H1 (cell line): ENCODE measurements at regions not wholly inside any gene's neighbourhood (a gene's known extent, or its start where the extent isn't known, plus 50 kb on each side); places are given as distances from the start of the nearest gene placed in this dataset.

Experiments
- CTCF ChIA-PET: fragments of 300-600 bp; sonication (Branson Sonifier 250); formaldehyde crosslinking; loops from one replicate; lab custom pipeline; 2021; ENCODE audit not compliant: partially characterized antibody; lab: Charles Lee
- POLR2A ChIA-PET: fragments of 300-600 bp; sonication (Branson Sonifier 250); formaldehyde crosslinking; loops from one replicate; lab custom pipeline; 2021; ENCODE audit warnings: inconsistent platforms; ENCODE audit not compliant: partially characterized antibody; lab: Charles Lee
- DNase-seq, 2 experiments: peaks; one replicate each; pipeline versions ENCODE4 v3.0.0 to v3.0.0-alpha.2; 2010 to 2022; ENCODE audit warnings: low spot score in 2 of 2, low read depth in 1 of 2, mixed read lengths in 1 of 2
- FAIRE-seq: peaks from 2 replicates; lab custom pipeline; 2011; peaks lifted over from hg19 to GRCh38; lab: Jason Lieb, UNC
- H2AFZ ChIP-seq: 2 replicates; pipeline ENCODE4 v1.8.1; 2012; ENCODE audit warnings: low read length, inconsistent platforms
- H2AK5ac ChIP-seq: 2 replicates; pipeline ENCODE4 v1.6.1; 2013; ENCODE audit warnings: low read depth, low read length
- H2BK120ac ChIP-seq: replicated peaks from 2 replicates; pipeline ENCODE3; 2013; ENCODE audit warnings: low read depth, low read length, inconsistent platforms
- H2BK12ac ChIP-seq: 2 replicates; pipeline ENCODE4 v1.6.1; 2013; ENCODE audit warnings: low read depth, low read length
- H2BK15ac ChIP-seq: 2 replicates; pipeline ENCODE4 v1.6.1; 2013; ENCODE audit warnings: low read length
- H2BK20ac ChIP-seq: 2 replicates; pipeline ENCODE4 v1.6.1; 2013; ENCODE audit warnings: low read length
- H2BK5ac ChIP-seq: 2 replicates; pipeline ENCODE4 v1.6.1; 2013; ENCODE audit warnings: low read depth, low read length
- H3K14ac ChIP-seq: 2 replicates; pipeline ENCODE4 v1.6.1; 2013; ENCODE audit warnings: inconsistent platforms; ENCODE audit not compliant: insufficient read length
- H3K18ac ChIP-seq: 2 replicates; pipeline ENCODE4 v1.6.1; 2013; ENCODE audit warnings: low read length; ENCODE audit errors: extremely low read depth
- H3K23ac ChIP-seq: 2 replicates; pipeline ENCODE4 v1.6.1; 2013; ENCODE audit warnings: inconsistent platforms; ENCODE audit not compliant: insufficient read length
- H3K23me2 ChIP-seq: 2 replicates; pipeline ENCODE4 v1.6.1; 2013; ENCODE audit warnings: low read depth, low read length
- H3K27ac ChIP-seq: 2 replicates; pipeline ENCODE4 v1.6.1; 2011; ENCODE audit warnings: low read depth, low read length, inconsistent platforms
- H3K27me3 ChIP-seq, 4 experiments: replicated peaks in 1 of 4; 1 replicate in 1 of 4; 2 replicates in 3 of 4; pipeline versions ENCODE4 v1.6.1 to v1.8.1; 2011 to 2013; ENCODE audit warnings: low read length in 3 of 4, mild to moderate bottlenecking in 3 of 4, inconsistent platforms in 2 of 4, mixed read lengths in 2 of 4, moderate library complexity in 1 of 4; ENCODE audit not compliant: control insufficient read depth in 3 of 4, insufficient read depth in 3 of 4; ENCODE audit errors: extremely low read depth in 1 of 4
- H3K36me3 ChIP-seq, 4 experiments: 2 replicates each; pipeline versions ENCODE4 v1.6.1 to v1.8.1; 2011 to 2013; ENCODE audit warnings: mild to moderate bottlenecking in 4 of 4, low read length in 3 of 4, moderate library complexity in 2 of 4, control low read depth in 1 of 4, inconsistent platforms in 1 of 4; ENCODE audit not compliant: insufficient read depth in 4 of 4, control insufficient read depth in 2 of 4
- H3K4ac ChIP-seq: replicated peaks from 2 replicates; pipeline ENCODE3; 2013; ENCODE audit warnings: low read length, low read depth, mixed read lengths, inconsistent platforms; ENCODE audit not compliant: insufficient read length
- H3K4me1 ChIP-seq, 4 experiments: replicated peaks in 1 of 4; 1 replicate in 1 of 4; 2 replicates in 3 of 4; pipeline versions ENCODE4 v1.6.1 to v1.8.1; 2011 to 2013; ENCODE audit warnings: low read length in 3 of 4, inconsistent platforms in 2 of 4, mixed read lengths in 1 of 4; ENCODE audit not compliant: insufficient read depth in 4 of 4, control insufficient read depth in 3 of 4
- H3K4me2 ChIP-seq, 2 experiments: 2 replicates each; pipeline versions ENCODE4 v1.6.1 to v1.8.1; 2011 to 2013; ENCODE audit warnings: low read depth in 2 of 2, low read length in 2 of 2, control low read depth in 1 of 2, inconsistent platforms in 1 of 2, mild to moderate bottlenecking in 1 of 2; ENCODE audit not compliant: insufficient read depth in 1 of 2
- H3K4me3 ChIP-seq, 4 experiments: fragments of 200-600, 300-600 bp in 1 of 4; sonication (generic), shearing (Covaris generic), sonication (Bioruptor Twin) in 1 of 4; 2 replicates each; pipeline versions ENCODE4 v1.5.1 to v1.8.1; 2011 to 2016; ENCODE audit warnings: low read length in 4 of 4, low read depth in 3 of 4, control low read depth in 2 of 4, inconsistent platforms in 2 of 4, mild to moderate bottlenecking in 2 of 4, mixed read lengths in 1 of 4, moderate library complexity in 1 of 4; ENCODE audit not compliant: insufficient read depth in 2 of 4; ENCODE audit errors: extremely low read depth in 1 of 4
- H3K56ac ChIP-seq: replicated peaks from 2 replicates; pipeline ENCODE3; 2013; ENCODE audit warnings: low read depth, mild to moderate bottlenecking, mixed read lengths, low read length, inconsistent platforms; ENCODE audit not compliant: insufficient read length
- H3K79me1 ChIP-seq: 2 replicates; pipeline ENCODE4 v1.6.1; 2013; ENCODE audit warnings: low read depth, low read length, control low read depth
- H3K79me2 ChIP-seq, 2 experiments: 2 replicates each; pipeline versions ENCODE4 v1.6.1 to v1.8.1; 2012 to 2013; ENCODE audit warnings: low read length in 2 of 2, mild to moderate bottlenecking in 2 of 2, inconsistent platforms in 1 of 2; ENCODE audit not compliant: insufficient read depth in 2 of 2, control insufficient read depth in 1 of 2
- H3K9ac ChIP-seq, 4 experiments: replicated peaks in 1 of 4; 1 replicate in 1 of 4; 2 replicates in 3 of 4; pipeline versions ENCODE4 v1.6.1 to v1.8.1; 2011 to 2013; ENCODE audit warnings: low read depth in 3 of 4, low read length in 3 of 4, control low read depth in 2 of 4, mild to moderate bottlenecking in 2 of 4, moderate library complexity in 2 of 4, inconsistent platforms in 1 of 4; ENCODE audit errors: extremely low read depth in 1 of 4
- H3K9me3 ChIP-seq, 2 experiments: 2 replicates each; pipeline versions ENCODE4 v1.6.1 to v1.8.1; 2012 to 2013; ENCODE audit warnings: mild to moderate bottlenecking in 2 of 2, moderate library complexity in 2 of 2, control low read depth in 1 of 2, inconsistent platforms in 1 of 2, low read depth in 1 of 2, low read length in 1 of 2, mixed read lengths in 1 of 2; ENCODE audit not compliant: insufficient read depth in 2 of 2
- H4K20me1 ChIP-seq, 2 experiments: replicated peaks in 1 of 2; 2 replicates each; pipeline versions ENCODE3 to v1.8.1; 2011 to 2013; ENCODE audit warnings: inconsistent platforms in 2 of 2, low read length in 2 of 2, mild to moderate bottlenecking in 1 of 2; ENCODE audit not compliant: insufficient read depth in 2 of 2, control insufficient read depth in 1 of 2
- H4K5ac ChIP-seq: 2 replicates; pipeline ENCODE4 v1.6.1; 2013; ENCODE audit warnings: low read length, low read depth, mixed read lengths, inconsistent platforms; ENCODE audit not compliant: insufficient read length
- H4K8ac ChIP-seq: 2 replicates; pipeline ENCODE4 v1.8.0; 2013; ENCODE audit warnings: mild to moderate bottlenecking, moderate library complexity, low read length, inconsistent platforms; ENCODE audit not compliant: insufficient read depth; ENCODE audit errors: extremely low read depth
- H4K91ac ChIP-seq: replicated peaks from 2 replicates; pipeline ENCODE3; 2013; ENCODE audit warnings: low read length, mixed read lengths, inconsistent platforms; ENCODE audit not compliant: insufficient read length
- CTBP2 ChIP-seq: IDR thresholded peaks from 2 replicates; pipeline ENCODE4 v1.7.0; 2011; ENCODE audit warnings: borderline replicate concordance, mild to moderate bottlenecking, moderate library complexity, mixed read lengths, low read length; ENCODE audit not compliant: insufficient read depth, insufficient read length
- EGR1 ChIP-seq: IDR thresholded peaks from 2 replicates; pipeline ENCODE4 v1.6.1; 2011; ENCODE audit warnings: low read depth, low read length, borderline replicate concordance
- GTF2F1 ChIP-seq: IDR thresholded peaks from 2 replicates; pipeline ENCODE4 v1.6.1; 2012; ENCODE audit warnings: low read depth, low read length, improper control_type of control experiment, borderline replicate concordance
- KDM1A ChIP-seq: fragments of 200-600, 300-600 bp; sonication (generic); IDR thresholded peaks from 2 replicates; pipeline ENCODE4 v1.7.1; 2016; ENCODE audit warnings: mild to moderate bottlenecking, low read length, borderline replicate concordance
- NANOG ChIP-seq: IDR thresholded peaks from 2 replicates; pipeline ENCODE4 v1.6.1; 2011; ENCODE audit warnings: low read length, low read depth, mild to moderate bottlenecking, inconsistent platforms; ENCODE audit not compliant: insufficient read depth, poor library complexity, severe bottlenecking
- SIN3A ChIP-seq, 2 experiments: IDR thresholded peaks in 1 of 2; conservative IDR thresholded peaks in 1 of 2; 2 replicates each; pipeline ENCODE4 v1.6.1; 2011 to 2012; ENCODE audit warnings: low read length in 2 of 2, improper control_type of control experiment in 1 of 2, low read depth in 1 of 2, mild to moderate bottlenecking in 1 of 2
- ZNF274 ChIP-seq: IDR thresholded peaks from 2 replicates; pipeline ENCODE4 v1.7.0; 2012; ENCODE audit warnings: low read length, borderline replicate concordance; ENCODE audit errors: extremely low read depth
- WGBS, 2 experiments: shearing (Covaris generic) in 1 of 2; methylation state at CpG; one replicate each; pipeline versions ENCODE4 v1.1.6 to v1.1.7; 2013 to 2015; ENCODE audit warnings: low lambda C conversion rate in 2 of 2, mixed read lengths in 2 of 2, inconsistent platforms in 1 of 2, low coverage in 1 of 2, missing lambda C conversion rate in 1 of 2; ENCODE audit not compliant: insufficient replicate concordance in 2 of 2, insufficient coverage in 1 of 2, insufficient read length in 1 of 2; ENCODE audit errors: extremely low coverage in 1 of 2, missing lambda C conversion rate in 1 of 2; 5-methylcytosine and 5-hydroxymethylcytosine counted together

DNA sequence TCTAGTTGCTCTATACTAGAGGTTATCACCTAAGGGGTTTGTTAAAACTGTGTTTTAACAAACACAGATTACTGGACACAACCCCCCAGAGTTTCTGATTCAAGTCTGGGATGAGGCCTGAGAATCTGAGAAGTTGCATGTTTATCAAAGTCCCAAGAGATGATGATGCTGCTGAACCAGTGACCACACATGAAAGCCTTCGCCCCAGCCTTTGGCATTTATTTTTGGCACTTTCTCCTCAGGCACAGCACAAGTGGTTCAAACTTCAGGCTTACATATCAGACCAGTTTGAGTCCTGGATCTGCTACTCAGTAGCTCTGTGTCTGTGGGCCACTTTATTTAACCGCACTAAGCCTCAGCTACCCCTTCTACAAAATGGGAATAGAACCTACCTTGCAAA is 407.2 kb upstream of the PIK3R1 start:
- DNase-seq (no peak), FAIRE-seq (no peak)
- WGBS, 2 experiments, result 95% methylated on average over 2 of the region's 2 CpGs; no CpG with 5 or more reads in 1 of the 2 experiments
- no peak overlapping the region for H3K14ac ChIP-seq
- H3K36me3 ChIP-seq, result no peaks in the 10 kb centered on the region
- no peak overlapping the region for H2AK5ac ChIP-seq
- no peaks in the 10 kb centered on the region for H3K9me3 ChIP-seq
- no peak overlapping the region for H4K5ac ChIP-seq
- H4K20me1 ChIP-seq, result no peaks in the 10 kb centered on the region
- no peak overlapping the region for H3K27ac ChIP-seq
- H2BK120ac ChIP-seq, result no peak overlapping the region
- H3K23me2 ChIP-seq, result no peaks in the 10 kb centered on the region; the same call in 1 of the 2 replicates
- TF ChIP-seq NANOG (no peak), CTBP2 (no peak), GTF2F1 (no peak), EGR1 (no peak), KDM1A (no peak), SIN3A (conservative IDR thresholded peaks at IDR 0.05 in 1 of 2, IDR thresholded peaks at IDR 0.05 in 1 of 2; ENCODE audit: low read depth in 1 of 2, low read length in 2 of 2) (no peak), ZNF274 (no peak)
- no peak overlapping the region for H2BK12ac ChIP-seq
- H2BK5ac ChIP-seq, result no peak overlapping the region
- no peak overlapping the region for H4K8ac ChIP-seq
- CTCF ChIA-PET, result interaction anchor here (0.9 kb wide), 1 partner anchor 442 kb away, joined by 3 read pairs; no protein-coding TSS in a partner anchor
- no peak overlapping the region for H3K9ac ChIP-seq
- no peaks in the 10 kb centered on the region for H3K79me1 ChIP-seq
- no peak overlapping the region for H4K91ac ChIP-seq
- H3K23ac ChIP-seq, result no peak overlapping the region
- H3K56ac ChIP-seq, result no peak overlapping the region
- no peak overlapping the region for H3K18ac ChIP-seq
- H3K27me3 ChIP-seq, result no peaks in the 10 kb centered on the region
- H2AFZ ChIP-seq, result no peak overlapping the region
- H3K4ac ChIP-seq, result no peak overlapping the region
- no peak overlapping the region for H3K4me2 ChIP-seq
- no peak overlapping the region for H2BK15ac ChIP-seq
- POLR2A ChIA-PET, result no interaction called here
- H3K4me1 ChIP-seq, result peaks cover 0 to 16% (median 13%) of the 10 kb centered on the region in 4 experiments; a peak in 4 of 7 replicates
- no peak overlapping the region for H3K4me3 ChIP-seq
- H3K79me2 ChIP-seq, result no peaks in the 10 kb centered on the region; a peak in 1 of 4 replicates
- no peak overlapping the region for H2BK20ac ChIP-seq
